Epithelial cell of esophagus (primary cell): ENCODE measurements at regions not wholly inside any gene's neighbourhood (a gene's known extent, or its start where the extent isn't known, plus 50 kb on each side); places are given as distances from the start of the nearest gene placed in this dataset.
"Not testable (repeated sequence)": the region's sequence is repeated elsewhere in the genome, so short reads cannot be mapped to it uniquely, and the experiment has no call there.

Source experiments
- DNase-seq: peaks from one replicate; pipeline ENCODE4 v3.0.0; 2010; ENCODE audit warnings: low read depth
- H3K4me3 ChIP-seq: 2 replicates; pipeline ENCODE4 v1.5.1; 2011; ENCODE audit warnings: mild to moderate bottlenecking, low read length, control low read depth
- TF ChIP-seq, protein P1 (sequence below): IDR thresholded peaks from 2 replicates; pipeline ENCODE4 v1.5.1; 2011; ENCODE audit warnings: low read depth, mild to moderate bottlenecking, low read length, control low read depth, inconsistent platforms; ENCODE audit not compliant: insufficient read depth; ENCODE audit errors: missing control alignments

DNA sequence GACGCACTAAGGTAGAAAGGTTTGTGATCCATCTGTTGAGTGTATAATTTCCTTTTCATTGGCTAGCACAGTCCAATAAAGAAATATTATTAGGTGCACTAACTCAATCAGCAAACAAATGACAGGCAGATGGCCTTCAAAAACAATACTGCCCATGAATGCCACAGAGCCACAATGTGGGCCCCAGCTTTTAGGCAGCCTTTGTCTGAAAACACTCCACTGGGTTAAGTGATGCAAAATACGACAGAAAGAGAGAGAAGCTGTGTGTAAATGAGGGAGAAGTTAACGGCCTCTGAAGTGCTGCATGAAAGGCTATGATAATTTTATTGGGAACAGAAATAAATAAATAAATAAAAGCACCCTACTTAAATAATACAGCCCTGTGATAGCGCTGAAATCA is 274.6 kb downstream of the NKX6-1 start:
- TF ChIP-seq, protein P1, sequence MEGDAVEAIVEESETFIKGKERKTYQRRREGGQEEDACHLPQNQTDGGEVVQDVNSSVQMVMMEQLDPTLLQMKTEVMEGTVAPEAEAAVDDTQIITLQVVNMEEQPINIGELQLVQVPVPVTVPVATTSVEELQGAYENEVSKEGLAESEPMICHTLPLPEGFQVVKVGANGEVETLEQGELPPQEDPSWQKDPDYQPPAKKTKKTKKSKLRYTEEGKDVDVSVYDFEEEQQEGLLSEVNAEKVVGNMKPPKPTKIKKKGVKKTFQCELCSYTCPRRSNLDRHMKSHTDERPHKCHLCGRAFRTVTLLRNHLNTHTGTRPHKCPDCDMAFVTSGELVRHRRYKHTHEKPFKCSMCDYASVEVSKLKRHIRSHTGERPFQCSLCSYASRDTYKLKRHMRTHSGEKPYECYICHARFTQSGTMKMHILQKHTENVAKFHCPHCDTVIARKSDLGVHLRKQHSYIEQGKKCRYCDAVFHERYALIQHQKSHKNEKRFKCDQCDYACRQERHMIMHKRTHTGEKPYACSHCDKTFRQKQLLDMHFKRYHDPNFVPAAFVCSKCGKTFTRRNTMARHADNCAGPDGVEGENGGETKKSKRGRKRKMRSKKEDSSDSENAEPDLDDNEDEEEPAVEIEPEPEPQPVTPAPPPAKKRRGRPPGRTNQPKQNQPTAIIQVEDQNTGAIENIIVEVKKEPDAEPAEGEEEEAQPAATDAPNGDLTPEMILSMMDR: no peak

DNA sequence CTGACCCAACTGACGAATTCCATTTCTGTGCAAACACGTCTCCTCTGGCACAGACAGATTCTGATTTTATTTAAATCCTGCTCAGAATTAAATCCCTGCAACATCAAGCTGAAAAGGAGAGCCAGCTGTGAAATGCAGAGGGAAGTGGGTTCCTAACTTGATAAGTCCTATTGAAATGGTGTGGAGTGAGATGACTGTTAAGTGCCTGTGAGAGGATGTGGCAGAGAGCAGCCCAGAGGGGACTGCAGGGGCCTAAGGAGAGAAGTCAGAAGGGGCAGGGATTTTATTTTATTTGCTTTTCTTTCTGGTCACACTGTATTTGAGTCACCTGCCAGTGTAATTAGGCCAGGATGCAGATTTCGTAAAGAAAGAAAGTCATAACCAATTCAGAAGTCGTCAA is 277.4 kb downstream of the NKX6-1 start:
- TF ChIP-seq, protein P1: no peak
- H3K4me3 ChIP-seq: no peak overlapping the region

More for the DNA sequence above, 274.6 kb downstream of the NKX6-1 start:
- DNase-seq: no peak
- no peak overlapping the region for H3K4me3 ChIP-seq

DNA sequence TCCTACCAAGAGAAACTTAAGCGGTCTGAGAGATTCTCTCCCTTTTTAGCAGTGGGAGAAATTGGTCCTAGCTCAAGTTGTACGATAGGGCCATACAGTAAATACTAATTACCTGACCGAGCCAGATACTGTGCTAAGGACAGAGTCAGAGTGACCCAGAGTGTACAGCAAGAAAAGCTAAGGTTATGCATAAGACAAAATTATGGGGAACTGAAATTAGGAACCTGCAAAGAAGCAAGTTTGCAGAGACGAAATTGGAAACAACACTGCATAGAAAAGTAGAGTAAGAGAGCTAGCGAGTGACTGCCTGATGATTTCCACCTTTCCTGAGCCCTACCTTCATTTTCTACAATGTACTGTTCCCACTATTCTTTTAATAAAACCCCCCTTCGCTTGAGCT is 278.1 kb downstream of the NKX6-1 start:
- no peak for DNase-seq
- TF ChIP-seq, protein P1: no peak
- no peak overlapping the region for H3K4me3 ChIP-seq

More for the DNA sequence above, 277.4 kb downstream of the NKX6-1 start:
- no peak for DNase-seq

DNA sequence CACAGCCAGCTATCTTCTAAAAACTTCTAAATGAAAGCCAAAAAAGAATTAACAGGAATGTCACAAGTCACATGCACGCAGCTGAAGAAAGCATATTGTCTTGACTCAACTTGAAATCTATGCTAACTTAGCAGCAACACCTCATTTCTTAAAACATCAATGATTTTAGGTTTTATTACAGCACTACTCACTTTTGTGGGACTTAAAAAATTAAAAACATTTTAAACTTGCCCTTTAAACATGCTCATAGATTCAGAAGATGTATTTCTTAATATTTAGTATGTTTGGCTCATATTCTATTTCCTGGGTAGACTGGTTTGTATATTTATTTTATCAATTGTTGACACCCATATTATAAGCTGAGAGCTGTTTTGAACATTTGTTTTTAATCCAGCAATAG is 279.4 kb downstream of the NKX6-1 start:
- DNase-seq: no peak
- TF ChIP-seq, protein P1: no peak

DNA sequence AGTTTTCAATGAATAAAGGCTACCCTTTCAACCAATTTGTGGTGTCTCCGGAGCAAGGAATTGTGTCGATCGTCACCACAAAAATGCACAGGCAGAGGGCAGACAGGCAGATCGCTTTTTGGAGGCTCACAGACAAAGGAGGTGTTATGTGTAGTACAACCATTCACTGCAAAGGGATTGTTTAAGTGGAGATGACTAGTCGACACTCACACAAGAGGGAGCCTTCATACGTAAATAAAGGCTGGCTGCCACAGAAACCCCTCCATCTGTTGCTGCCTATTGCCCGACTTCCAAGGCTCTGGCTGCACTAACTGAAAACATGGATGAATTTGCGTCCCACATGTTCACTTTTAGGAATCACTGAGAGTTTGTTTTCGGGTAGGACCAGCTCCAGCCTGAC is 281.1 kb downstream of the NKX6-1 start:
- H3K4me3 ChIP-seq: no peak overlapping the region
- TF ChIP-seq, protein P1: no peak

More for the DNA sequence above, 279.4 kb downstream of the NKX6-1 start:
- no peak overlapping the region for H3K4me3 ChIP-seq

DNA sequence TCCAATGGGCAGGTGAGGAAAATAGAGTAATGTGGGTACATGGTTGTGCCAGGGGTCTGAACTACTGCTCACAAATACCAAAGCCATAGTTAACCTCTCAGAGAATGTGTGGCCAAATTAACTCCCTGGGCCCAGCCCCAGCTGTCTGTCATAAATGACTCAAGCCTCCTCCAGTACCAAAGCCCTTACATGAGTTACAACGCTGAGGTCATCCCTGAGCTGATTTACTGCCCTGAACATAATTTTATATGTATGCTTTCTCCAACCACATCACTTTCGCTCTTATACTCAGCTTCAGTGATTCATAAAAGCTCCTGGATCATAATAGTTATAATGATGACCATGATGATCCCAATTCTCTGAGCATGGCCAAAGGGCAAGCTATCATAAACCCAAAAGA is 283.9 kb downstream of the NKX6-1 start:
- TF ChIP-seq, protein P1: no peak
- no peak for DNase-seq
- no peak overlapping the region for H3K4me3 ChIP-seq

More for the DNA sequence above, 281.1 kb downstream of the NKX6-1 start:
- DNase-seq: no peak

DNA sequence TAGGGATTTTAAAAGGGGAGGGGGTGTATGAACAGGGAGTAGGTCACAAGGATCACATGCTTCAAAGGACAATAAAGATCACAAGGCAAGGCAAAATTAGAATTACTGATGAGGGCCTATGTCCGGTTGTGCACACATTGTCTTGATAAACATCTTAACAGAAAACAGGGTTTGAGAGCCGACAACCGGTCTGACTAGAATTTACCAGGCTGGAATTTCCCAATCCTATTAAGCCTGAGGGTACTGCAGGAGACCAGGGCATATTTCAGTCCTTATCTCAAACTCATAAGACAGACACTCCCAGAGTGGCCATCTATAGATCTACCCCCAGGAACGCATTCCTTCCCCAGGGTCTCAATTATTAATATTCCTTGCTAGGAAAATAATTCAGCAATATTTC is 292.9 kb downstream of the NKX6-1 start:
- not testable (repeated sequence) for DNase-seq, H3K4me3 ChIP-seq
